ENCODE measurements at regions not wholly inside any gene's neighbourhood (a gene's known extent, or its start where the extent isn't known, plus 50 kb on each side); places are given as distances from the start of the nearest gene placed in this dataset.

GRCh38 chr2:122542236-122542635, 786.8 kb downstream of the TSN start:
- Histone ChIP-seq H4K5ac (ENCODE audit: insufficient read length, low read depth, low read length) (no peak overlapping the region), H3K4me1 (replicated peaks in 1 of 4; ENCODE audit: control insufficient read depth in 3 of 4, insufficient read depth in 4 of 4, low read length in 3 of 4) (no peaks in the 10 kb centered on the region), H3K36me3 (ENCODE audit: control insufficient read depth in 2 of 4, insufficient read depth in 4 of 4, low read length in 3 of 4) (no peaks in the 10 kb centered on the region), H4K20me1 (replicated peaks in 1 of 2; ENCODE audit: control insufficient read depth in 1 of 2, insufficient read depth in 2 of 2, low read length in 2 of 2) (no peaks in the 10 kb centered on the region), H3K9ac (replicated peaks in 1 of 4; ENCODE audit: extremely low read depth in 1 of 4, low read depth in 3 of 4, low read length in 3 of 4) (no peak overlapping the region), H3K14ac (ENCODE audit: insufficient read length) (no peak overlapping the region), H2BK20ac (ENCODE audit: low read length) (no peak overlapping the region), H3K79me2 (ENCODE audit: control insufficient read depth in 1 of 2, insufficient read depth in 2 of 2, low read length in 2 of 2) (no peaks in the 10 kb centered on the region), H3K4ac (replicated peaks; ENCODE audit: insufficient read length, low read depth, low read length) (no peak overlapping the region), H4K8ac (ENCODE audit: extremely low read depth, insufficient read depth, low read length) (no peak overlapping the region), H3K27ac (ENCODE audit: low read depth, low read length) (no peak overlapping the region), H2BK12ac (ENCODE audit: low read depth, low read length) (no peak overlapping the region), H3K79me1 (ENCODE audit: low read depth, low read length) (no peaks in the 10 kb centered on the region), H2BK5ac (ENCODE audit: low read depth, low read length) (no peak overlapping the region), H2AFZ (ENCODE audit: low read length) (no peak overlapping the region), H3K23me2 (ENCODE audit: low read depth, low read length) (no peaks in the 10 kb centered on the region), H3K4me2 (ENCODE audit: insufficient read depth in 1 of 2, low read depth in 2 of 2, low read length in 2 of 2) (no peak overlapping the region), H3K9me3 (ENCODE audit: insufficient read depth in 2 of 2, low read depth in 1 of 2, low read length in 1 of 2) (no peaks in the 10 kb centered on the region), H3K56ac (replicated peaks; ENCODE audit: insufficient read length, low read depth, low read length) (no peak overlapping the region), H2AK5ac (ENCODE audit: low read depth, low read length) (no peak overlapping the region), H2BK120ac (replicated peaks; ENCODE audit: low read depth, low read length) (no peak overlapping the region), H4K91ac (replicated peaks; ENCODE audit: insufficient read length, low read length) (no peak overlapping the region), H3K18ac (ENCODE audit: extremely low read depth, low read length) (no peak overlapping the region), H3K4me3 (ENCODE audit: extremely low read depth in 1 of 4, insufficient read depth in 2 of 4, low read depth in 3 of 4, low read length in 4 of 4) (no peak overlapping the region), H3K23ac (ENCODE audit: insufficient read length) (no peak overlapping the region), H3K27me3 (replicated peaks in 1 of 4; ENCODE audit: control insufficient read depth in 3 of 4, extremely low read depth in 1 of 4, insufficient read depth in 3 of 4, low read length in 3 of 4) (no peaks in the 10 kb centered on the region), H2BK15ac (ENCODE audit: low read length) (no peak overlapping the region)
- DNase-seq (ENCODE audit: low read depth in 1 of 2, low spot score in 2 of 2): no peak
- WGBS, 2 experiments (ENCODE audit: extremely low coverage in 1 of 2, insufficient coverage in 1 of 2, insufficient read length in 1 of 2, insufficient replicate concordance in 2 of 2, low coverage in 1 of 2, low lambda C conversion rate in 2 of 2, missing lambda C conversion rate in 1 of 2): 94% methylated on average over 6 of the region's 6 CpGs; no CpG with 5 or more reads in 1 of the 2 experiments
- FAIRE-seq: no peak
- POLR2A ChIA-PET (ENCODE audit: partially characterized antibody): no interaction called here
- TF ChIP-seq CTBP2 (IDR thresholded peaks at IDR 0.05; ENCODE audit: borderline replicate concordance, insufficient read depth, insufficient read length, low read length) (no peak), EGR1 (IDR thresholded peaks at IDR 0.05; ENCODE audit: borderline replicate concordance, low read depth, low read length) (no peak), HDAC6 (IDR thresholded peaks at IDR 0.05; ENCODE audit: low read depth, low read length) (no peak), TAF7 (optimal IDR thresholded peaks at IDR 0.05; ENCODE audit: borderline replicate concordance, low read depth, low read length) (no peak), CBX8 (IDR thresholded peaks at IDR 0.05; ENCODE audit: borderline replicate concordance, low read depth, low read length) (no peak), RNF2 (IDR thresholded peaks at IDR 0.05; ENCODE audit: borderline replicate concordance, low read depth, low read length, missing control alignments, poor library complexity, severe bottlenecking) (no peak), SUZ12 (IDR thresholded peaks at IDR 0.05; ENCODE audit: low read length) (no peak)
- CTCF ChIA-PET (ENCODE audit: partially characterized antibody): interaction anchor here (1.4 to 1.8 kb wide), 2 partner anchors 10 to 11 kb away, joined by 4 to 7 read pairs; no protein-coding TSS in a partner anchor
